ENCODE measurements at regions not wholly inside any gene's neighbourhood (a gene's known extent, or its start where the extent isn't known, plus 50 kb on each side); places are given as distances from the start of the nearest gene placed in this dataset.

GRCh38 chr3:28151207-28151550 lies 90.2 kb upstream of the CMC1 start:
- TF ChIP-seq GABPB1 (CRISPR knock-in tag; IDR thresholded peaks at IDR 0.05), result no peak
- TF ChIP-seq TAF7 (tag; IDR thresholded peaks at IDR 0.05), result no peak
- no peak for TF ChIP-seq SIN3B (IDR thresholded peaks at IDR 0.05; ENCODE audit: low read depth)
- no peak for TF ChIP-seq JUN (IDR thresholded peaks at IDR 0.05; ENCODE audit: borderline replicate concordance, low read depth, low read length)
- no peak for TF ChIP-seq JUN (CRISPR knock-in tag; IDR thresholded peaks at IDR 0.05; ENCODE audit: borderline replicate concordance)
- no peak for TF ChIP-seq MTA1 (IDR thresholded peaks at IDR 0.05; ENCODE audit: borderline replicate concordance)
- no peak for TF ChIP-seq ZNF232 (CRISPR knock-in tag; IDR thresholded peaks at IDR 0.05)
- TF ChIP-seq OTX1 (CRISPR knock-in tag; IDR thresholded peaks at IDR 0.05), result no peak
- TF ChIP-seq CHD4 (IDR thresholded peaks at IDR 0.05; ENCODE audit: insufficient read depth, insufficient replicate concordance, low read depth, low read length, poor library complexity, severe bottlenecking), result no peak
- TF ChIP-seq SMARCB1 (IDR thresholded peaks at IDR 0.05; ENCODE audit: insufficient read length, low read depth), result no peak
- TF ChIP-seq, protein P1, sequence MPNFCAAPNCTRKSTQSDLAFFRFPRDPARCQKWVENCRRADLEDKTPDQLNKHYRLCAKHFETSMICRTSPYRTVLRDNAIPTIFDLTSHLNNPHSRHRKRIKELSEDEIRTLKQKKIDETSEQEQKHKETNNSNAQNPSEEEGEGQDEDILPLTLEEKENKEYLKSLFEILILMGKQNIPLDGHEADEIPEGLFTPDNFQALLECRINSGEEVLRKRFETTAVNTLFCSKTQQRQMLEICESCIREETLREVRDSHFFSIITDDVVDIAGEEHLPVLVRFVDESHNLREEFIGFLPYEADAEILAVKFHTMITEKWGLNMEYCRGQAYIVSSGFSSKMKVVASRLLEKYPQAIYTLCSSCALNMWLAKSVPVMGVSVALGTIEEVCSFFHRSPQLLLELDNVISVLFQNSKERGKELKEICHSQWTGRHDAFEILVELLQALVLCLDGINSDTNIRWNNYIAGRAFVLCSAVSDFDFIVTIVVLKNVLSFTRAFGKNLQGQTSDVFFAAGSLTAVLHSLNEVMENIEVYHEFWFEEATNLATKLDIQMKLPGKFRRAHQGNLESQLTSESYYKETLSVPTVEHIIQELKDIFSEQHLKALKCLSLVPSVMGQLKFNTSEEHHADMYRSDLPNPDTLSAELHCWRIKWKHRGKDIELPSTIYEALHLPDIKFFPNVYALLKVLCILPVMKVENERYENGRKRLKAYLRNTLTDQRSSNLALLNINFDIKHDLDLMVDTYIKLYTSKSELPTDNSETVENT (CRISPR knock-in tag; IDR thresholded peaks at IDR 0.05), result no peak

Measured in K562 (cell line).